Limb (tissue), 2 donors: ENCODE measurements at regions not wholly inside any gene's neighbourhood (a gene's known extent, or its start where the extent isn't known, plus 50 kb on each side); places are given as distances from the start of the nearest gene placed in this dataset.
"Not testable (repeated sequence)": the region's sequence is repeated elsewhere in the genome, so short reads cannot be mapped to it uniquely, and the experiment has no call there.

Source experiments
- DNase-seq, 2 donors: peaks; one replicate each; pipeline ENCODE4 v3.0.0-alpha.2; 2016; ENCODE audit errors: extremely low spot score in 2 of 2

DNA sequence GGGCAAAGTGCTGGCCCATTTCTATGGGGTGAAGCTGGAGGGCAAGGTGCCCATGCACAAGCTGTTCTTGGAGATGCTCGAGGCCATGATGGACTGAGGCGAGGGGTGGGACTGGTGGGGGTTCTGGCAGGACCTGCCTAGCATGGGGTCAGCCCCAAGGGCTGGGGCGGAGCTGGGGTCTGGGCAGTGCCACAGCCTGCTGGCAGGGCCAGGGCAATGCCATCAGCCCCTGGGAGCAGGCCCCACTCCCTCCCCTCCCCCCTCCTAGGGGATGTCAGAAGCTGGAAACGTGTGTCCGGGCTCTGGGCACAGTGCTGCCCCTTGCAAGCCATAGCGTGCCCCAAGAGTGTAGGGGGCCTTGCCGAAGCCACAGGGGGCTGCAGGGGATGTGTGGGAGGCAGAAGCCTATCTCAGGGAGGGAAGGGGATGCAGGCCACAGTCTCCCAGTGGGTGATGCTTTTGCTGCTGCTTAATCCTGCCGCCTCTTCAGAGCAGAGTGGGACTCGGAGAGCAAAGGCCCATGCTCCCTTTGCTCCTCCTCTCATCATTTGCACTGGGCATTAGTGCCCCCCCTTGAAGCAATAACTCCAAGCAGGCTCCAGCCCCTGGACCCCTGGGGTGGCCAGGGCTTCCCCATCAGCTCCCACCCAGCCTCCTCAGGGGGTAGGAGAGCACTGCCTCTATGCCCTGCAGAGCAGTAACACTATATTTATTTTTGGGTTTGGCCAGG, 85.2 kb downstream of the MRPL57 start:
- not testable (repeated sequence) for DNase-seq

DNA sequence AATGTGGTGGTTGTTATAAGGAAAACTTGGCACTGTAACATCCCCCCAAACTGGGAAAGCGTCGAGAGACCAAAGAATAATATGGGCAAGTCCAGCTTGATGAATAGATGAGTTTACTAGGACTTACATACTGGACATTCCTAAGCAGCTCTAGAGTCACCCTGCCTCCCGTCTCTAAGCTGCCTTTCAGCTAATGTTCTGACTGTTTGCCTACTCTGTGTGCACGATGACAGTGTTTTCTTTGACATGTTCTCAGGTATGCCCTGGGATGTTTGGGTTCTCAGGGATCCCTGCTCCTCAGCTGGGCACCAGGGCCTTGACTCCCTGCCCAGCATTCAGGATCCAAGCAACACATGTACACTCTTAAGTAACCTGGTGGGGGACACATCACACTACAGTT, 87.5 kb downstream of the MRPL57 start:
- not testable (repeated sequence) for DNase-seq

DNA sequence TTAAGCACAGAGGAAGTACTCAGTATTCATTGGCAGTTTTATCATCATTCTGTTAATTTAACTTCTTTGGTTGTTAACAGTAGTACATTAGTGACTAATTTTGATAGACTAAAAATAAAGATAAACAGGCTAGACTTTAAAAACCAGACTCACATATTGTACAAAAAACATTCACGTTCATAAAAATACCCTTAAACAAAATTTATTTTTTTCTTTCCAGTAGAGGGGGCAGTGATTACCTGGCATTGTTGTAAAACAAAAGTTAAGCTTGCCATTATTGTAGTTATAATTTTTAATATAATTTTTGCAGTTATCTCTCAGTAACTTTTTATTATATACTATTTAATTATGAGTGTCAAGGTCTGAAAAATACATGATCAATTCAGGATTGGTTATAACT, 92.0 kb downstream of the MRPL57 start:
- not testable (repeated sequence) for DNase-seq

DNA sequence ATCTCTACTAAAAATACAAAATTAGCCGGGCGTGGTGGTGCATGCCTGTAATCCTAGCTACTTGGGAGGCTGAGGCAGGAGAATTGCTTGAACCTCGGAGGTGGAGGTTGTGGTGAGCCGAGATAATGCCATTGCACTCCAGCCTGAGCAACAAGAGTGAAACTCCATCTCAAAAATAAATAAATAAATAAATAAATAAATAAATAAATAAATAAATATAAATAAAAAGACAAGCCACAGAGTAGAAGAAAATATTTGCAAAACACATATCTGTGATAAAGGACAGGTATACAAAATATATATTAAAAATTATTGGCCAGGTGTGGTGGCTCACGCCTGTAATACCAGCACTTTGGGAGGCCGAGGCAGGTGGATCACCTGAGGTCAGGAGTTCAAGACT, 96.0 kb downstream of the MRPL57 start:
- not testable (repeated sequence) for DNase-seq

DNA sequence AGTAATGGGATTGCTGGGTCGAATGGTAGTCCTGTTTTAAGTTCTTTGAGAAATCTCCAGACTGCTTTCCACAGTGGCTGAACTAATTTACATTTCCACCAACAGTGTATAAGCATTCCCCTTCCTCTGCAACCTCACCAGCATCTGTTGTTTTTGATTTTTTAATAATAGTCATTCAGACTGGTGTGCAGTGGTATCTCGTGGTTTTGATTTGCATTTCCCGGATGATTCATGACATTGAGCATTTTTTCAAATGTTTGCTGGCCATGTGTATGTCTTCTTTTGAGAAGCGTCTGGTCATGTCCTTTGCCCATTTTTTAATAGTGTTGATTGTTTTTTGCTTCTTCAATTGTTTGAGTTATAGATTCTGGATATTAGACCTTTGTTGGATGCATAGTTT, 98.0 kb downstream of the MRPL57 start:
- not testable (repeated sequence) for DNase-seq

DNA sequence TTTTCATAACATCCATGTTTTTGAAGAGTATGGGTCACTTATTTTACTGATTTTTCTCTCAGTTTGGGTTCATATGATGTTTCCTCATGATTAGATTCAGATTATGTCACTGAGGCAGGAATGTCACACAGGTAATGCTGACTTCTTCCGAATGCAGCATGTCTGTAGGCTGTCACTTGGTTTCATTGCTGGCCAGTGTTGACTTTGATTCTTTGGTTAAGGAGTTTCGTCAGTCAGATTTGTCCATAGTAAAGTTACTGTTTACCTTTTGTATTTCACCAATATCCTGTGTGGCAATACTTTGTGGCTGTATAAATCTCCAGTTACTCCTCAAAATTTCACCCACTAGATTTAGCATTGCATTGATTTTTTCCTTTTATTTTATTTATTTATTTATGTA, 105.6 kb downstream of the MRPL57 start:
- no peak for DNase-seq

DNA sequence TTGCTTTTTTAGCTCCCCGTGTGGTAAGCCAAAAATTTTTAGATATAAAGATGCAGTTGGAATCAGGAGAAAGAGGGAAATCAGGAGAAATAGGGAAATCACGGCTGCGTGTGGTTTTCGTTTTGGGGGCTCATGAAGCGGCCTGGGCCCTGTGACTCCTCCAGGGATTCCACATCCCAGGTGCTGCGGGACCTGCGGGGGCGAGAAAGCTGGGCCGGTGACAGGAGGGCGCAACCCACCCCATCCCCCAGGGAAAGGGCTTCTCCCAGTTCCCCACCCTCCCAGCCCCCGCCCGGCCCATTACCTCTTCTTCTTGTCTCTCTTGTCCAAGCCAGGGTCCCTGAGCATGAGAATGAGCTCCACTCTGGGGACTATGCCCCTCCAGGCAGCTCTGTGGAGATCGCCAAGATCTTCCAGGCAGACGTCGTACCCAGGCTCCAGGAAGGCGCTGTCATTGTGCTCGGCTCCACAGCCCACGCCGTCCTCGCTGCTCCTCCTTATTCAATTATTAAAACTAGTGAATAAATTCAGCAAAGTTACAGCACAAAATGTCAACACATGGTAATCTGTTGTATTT, 111.0 kb downstream of the MRPL57 start:
- DNase-seq: no peak

DNA sequence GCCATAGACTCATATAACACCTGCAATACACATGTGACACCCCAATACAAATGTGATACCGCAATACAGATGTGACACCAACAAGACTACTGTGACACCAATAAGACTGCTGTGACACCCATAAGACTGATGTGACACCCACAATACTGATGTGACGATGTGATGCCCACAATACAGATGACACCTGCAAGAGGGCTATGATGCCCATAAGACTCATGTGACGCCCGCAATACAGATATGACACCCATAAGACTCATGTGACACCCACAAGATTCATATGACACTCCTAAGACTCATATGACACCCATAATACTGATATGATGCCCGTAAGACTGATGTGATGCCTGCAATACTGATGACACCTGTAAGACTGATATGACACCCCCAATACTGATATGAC, 113.0 kb downstream of the MRPL57 start:
- DNase-seq: no peak

DNA sequence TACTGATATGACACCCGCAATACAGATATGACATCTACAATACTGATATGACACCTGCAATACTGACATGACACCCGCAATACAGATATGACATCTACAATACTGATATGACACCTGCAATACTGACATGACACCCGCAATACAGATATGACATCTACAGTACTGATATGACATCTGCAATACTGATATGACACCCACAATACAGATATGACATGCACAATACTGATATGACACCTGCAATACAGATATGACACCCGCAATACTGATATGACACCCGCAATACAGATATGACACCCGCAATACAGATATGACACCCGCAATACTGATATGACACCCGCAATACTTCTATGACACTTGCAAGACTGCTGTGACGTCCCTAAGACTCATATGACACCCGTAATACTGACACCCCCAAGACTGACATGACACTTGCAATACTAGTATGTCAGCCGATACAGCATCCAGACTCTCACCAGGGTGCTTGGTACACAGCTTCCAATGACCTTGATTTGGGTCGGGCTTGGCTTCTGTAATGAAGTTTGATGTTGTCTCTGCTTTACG, 114.1 kb downstream of the MRPL57 start:
- DNase-seq: not testable (repeated sequence)

DNA sequence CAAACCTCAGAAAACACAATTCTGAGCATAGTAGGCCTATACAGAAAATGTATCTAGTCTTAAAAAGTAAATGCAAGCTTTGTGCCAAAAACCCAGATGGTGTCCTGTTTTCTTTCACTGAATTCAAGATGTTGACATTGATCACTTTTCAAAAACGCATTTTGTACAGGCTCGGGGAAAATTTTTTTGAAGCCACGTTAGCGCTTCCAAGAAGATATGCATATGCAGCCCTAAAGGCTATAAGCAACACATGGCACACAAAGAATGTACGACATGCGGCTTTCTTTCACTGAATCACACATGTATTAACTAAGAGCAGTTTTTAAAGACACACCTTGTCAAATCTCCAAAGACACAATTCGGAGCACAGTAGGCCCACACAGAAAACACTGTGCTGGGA, 115.4 kb downstream of the MRPL57 start:
- no peak for DNase-seq

DNA sequence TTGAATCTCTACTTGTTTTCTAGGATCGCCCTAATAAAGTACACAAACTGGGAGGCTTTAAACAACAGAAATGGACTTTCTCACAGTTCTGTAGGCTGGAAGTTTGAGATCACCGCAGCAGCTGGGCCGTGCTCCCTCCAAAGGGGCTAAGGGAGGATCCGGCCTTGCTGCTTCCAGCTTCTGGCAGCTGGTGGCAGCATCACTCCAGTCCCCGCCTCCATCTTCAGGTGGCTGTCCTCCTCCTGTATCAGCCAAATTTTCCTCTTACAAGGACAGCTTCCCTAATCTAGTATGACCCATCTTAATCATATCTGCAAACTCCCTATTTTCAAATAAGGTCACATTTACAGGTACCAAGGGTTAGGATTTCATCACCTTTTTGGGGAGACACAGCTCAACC, 120.5 kb downstream of the MRPL57 start:
- DNase-seq: peak; percentile 29 to 53

DNA sequence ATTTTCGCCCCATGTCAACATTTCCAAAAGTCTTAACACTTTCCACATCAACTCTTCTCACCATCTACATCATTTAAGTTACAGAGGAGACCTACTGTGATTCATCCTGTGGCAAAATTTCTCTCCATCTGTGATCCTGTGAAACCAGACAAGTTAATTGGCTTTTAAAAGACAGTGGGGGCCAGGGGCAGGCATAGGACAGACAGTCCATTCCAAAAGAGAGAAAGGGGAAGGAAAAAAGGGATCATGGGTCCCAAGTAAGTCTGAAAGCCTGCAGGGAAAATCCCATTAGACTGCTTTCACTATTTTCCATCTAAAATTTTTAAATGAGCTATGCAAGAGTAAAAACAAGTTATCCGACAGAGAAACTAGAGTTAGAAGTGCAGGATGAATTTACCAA, 121.0 kb downstream of the MRPL57 start:
- no peak for DNase-seq

DNA sequence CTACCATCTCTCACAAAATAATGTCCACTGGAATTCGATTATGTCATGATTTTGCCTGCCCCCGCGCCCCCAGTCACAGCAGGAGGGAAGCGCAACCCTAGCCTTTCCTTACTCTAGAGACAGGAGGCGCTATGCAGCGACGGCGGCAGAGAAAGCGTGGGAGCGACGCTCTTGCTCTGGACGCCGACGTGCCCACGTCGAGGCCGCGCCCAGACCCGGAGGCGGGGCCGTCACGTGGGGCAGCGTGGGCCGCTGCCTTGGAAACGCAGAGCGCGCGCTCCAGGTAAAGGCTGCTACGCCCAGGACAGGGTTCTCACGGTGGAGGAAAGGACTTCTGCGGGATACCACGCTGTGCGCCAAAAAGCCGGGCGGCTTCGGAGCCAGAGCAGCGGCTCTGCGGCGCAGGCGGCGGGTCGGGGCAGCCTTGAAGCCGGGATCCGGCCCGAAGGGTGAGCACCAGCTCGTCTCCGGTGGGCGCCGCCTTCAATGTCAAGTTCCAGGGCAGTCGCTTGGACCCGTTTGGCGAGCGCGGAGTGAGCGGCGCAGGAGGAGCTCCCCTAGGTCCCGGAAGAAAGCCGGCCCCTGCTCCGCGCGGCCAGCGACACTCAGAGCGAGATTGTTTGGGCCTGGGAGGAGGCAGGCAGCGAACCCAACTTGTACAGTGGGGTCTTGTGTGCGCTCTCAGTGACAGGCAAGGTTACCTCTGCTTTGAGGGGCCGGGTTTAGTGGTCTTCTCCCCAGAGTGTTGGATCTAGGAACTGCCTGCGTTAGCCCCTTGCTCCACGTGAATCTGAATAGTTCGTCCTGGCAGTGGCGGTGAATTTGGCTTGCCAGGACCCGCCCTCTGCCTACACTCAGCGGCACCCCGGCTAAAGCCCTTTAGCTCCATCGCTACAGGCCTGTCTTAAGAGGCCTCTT, 121.7 kb downstream of the MRPL57 start:
- DNase-seq: peak; percentile 91 to 93

DNA sequence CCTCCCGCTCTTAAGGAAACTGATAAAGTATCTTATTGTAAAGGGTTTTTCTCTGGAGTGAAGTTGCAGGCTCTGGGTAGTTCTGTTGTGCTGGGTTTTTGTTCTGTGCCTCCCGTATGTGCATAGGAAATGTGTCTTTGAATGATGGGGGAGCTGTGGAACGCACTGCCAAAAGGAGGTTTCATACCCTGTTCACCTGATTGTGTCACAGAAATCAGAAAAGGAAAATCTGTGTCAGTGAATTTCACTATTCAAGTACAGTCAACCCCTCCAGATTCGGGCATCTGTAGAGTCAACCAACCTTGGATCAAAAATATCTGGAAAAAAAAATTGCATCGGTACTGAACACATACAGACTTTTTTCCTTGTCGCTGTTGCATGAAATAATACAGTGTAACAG, 127.8 kb downstream of the MRPL57 start:
- DNase-seq: no peak

DNA sequence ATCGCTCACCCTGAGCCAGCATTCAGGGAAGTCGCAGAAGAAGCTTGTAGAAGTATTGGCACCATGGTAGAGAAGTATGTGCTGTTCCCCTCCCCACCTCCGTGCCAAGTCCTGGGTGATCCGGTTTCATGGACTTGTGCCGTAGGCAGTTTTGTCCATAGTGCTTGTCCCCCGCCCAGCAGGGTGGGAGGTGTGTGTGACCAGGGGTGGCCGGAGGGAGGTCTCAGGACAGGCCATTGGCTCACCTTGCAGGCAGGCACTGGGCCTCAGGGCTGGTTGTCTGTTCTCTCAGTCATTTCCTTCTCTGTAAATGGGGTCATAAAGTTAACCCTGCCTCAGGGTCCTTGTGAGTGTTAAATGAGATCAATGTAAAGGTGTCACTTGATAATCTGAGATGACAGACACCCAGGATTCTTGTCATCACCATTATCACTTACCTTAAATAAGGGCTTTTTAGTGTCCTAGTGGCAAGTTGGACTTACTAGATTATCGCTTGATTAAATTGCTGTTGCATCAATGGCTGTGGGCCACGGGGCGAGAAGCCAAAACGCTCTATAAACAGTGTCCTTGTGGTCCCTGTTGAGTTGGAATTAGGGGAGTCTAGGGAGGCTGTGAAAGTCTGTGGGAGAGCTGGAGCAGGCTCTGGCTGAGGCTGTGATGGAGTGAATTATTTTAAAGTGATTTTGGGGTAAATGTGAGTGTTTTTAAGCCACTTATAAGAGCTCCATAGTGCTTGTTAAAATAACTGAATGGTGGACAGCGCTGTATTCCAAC, 130.0 kb downstream of the MRPL57 start:
- not testable (repeated sequence) for DNase-seq

DNA sequence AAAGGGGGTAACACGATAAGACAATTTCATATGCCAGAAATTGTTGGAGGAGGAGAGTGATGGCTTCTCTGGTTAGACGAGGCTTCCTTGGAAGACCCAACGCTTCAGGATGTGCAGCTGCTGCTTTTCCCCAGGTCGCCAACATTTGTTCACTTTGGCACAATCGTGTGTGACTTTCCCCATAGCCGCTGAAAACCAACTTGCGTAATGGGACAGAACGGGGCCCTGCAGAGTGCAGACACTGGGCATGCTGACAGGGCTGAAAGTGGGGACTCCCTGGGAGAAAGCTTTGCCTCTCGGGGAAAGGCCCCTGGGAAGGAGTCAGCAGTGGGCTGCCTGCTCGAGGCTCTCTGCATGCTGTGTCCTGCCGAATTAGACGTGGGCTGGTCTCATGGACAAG, 130.7 kb downstream of the MRPL57 start:
- DNase-seq: not testable (repeated sequence)

DNA sequence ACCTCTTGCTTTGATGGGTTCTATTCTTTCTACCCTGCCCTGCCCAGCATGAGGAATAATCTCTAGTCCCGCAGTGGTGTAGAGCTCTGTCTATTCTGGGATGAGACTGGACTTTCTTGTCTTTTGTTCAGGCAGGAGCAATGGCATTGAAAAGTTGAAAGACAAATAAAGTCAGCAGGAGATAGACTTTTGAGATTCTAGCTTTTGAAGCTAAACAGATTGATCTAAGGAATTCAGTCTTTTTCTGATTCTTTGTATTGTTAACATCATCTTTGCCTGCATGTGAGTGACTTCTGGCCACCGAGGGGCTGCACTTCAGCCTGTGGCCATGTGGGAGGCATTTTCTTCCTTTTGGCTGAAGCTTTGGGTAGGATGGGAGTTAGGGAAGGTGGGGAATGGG, 132.4 kb downstream of the MRPL57 start:
- DNase-seq: no peak

DNA sequence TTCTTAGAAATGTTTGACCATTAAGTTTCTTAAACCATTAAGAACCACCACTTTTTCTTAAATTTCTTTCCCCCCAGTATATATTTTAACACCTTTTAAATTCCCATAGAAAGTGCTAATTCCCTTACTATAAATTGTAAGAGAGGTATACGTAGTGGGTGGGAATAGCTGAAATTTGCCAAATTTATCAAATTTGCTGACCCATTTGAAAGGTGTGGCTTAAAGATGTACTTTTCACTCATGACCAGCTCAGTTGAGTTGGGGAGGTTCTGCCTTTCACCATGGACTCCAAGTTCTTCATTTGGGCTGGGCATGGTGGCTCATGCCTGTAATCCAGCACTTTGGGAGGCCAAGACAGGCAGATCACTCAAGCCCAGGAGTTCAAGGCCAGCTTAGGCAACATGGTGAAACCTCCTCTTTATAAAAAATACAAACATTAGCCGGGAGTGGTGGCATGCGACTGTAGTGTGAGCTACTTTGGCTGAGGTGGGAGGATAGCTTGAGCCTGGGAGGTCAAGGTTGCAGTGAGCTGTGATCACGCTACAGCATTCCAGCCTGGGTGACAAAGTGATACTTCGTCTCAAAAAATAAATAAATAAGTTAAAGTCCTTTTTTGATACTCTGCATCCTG, 133.2 kb downstream of the MRPL57 start:
- no peak for DNase-seq

DNA sequence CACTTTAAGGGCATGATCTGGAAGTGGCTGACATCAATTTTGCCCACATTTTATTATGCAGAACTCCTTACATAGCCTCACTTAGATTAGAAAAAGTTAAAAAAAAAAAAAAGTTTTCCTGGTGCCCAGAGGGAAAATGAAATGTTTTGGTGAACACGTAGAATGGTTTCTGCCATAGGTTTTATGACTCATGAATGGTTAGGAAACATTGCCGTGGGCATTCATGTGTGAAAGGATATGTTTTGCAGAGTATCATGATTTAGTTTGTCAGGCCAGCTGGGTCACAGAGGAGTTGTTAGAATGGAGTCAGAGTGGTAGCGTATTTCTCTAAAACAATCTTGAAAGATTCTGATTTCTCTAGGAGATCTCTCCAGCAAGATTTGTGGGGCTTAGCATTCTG, 133.8 kb downstream of the MRPL57 start:
- no peak for DNase-seq

DNA sequence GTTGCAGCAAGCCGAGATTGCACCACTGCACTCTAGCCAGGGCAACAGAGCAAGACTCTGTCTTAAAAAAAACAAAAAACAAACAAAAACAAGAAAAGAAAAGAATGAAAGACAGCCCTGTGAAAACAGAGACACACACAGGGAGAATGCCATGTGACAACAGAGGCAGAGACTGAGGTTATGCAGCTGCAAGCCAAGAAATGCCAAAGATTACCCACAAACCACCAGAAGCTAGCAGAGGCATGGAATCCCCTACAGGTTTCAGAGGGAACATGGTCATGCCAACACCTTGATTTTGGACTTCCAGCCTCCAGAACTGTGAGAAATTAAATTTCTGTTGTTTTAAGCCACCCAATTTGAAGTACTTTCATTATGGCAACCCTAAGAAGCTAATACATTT, 138.5 kb downstream of the MRPL57 start:
- DNase-seq: not testable (repeated sequence)

DNA sequence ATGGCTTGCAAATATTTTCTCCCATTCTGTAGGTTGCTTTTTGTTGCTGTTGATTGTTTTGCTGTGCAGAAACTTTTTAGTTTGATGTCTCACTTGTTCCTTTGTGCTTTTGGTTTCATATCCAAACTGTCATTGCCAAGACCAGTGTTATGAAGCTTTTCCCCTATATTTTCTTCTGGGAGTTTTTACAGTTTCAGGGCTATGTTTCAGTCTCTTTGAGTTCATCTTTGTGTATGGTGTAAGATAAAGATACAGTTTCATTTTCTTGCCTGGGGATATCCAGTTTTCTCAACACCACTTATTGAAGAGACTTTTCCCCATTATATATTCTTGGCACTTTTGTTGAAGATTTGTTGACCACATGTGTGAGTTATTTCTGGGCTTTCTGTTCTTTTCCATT, 139.9 kb downstream of the MRPL57 start:
- no peak for DNase-seq
